ENCODE measurements at regions not wholly inside any gene's neighbourhood (a gene's known extent, or its start where the extent isn't known, plus 50 kb on each side); places are given as distances from the start of the nearest gene placed in this dataset.
A peak's percentile ranks its signal among the peaks of the same experiment; 100 is the strongest.
"Not testable (repeated sequence)": the region's sequence is repeated elsewhere in the genome, so short reads cannot be mapped to it uniquely, and the experiment has no call there.

DNA sequence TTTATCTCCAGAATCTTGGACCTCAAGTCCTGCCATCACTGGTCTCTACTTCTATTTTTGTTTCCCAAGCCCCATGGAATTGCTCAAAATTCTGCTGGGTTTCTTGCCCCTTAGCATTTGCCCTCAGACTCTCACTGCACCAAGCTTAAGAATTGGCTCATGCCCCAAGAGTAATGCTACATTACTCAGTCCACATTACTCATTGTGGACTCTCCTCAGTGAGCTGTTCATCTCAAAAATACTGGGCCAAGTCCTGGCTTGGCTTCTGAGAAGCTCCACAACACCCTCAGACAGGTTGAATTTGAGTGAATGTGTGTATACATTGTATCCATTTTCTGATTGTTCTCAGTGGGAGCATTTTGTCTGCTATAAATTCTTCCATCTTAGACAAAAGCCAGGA, 364.4 kb upstream of the ARHGEF26 start:
- H3K36me3 ChIP-seq (replicated peaks), result no peaks in the 10 kb centered on the region
- H3K27me3 ChIP-seq (ENCODE audit: low read depth), result no peaks in the 10 kb centered on the region
- in situ Hi-C loops (cut with MboI; ENCODE audit: low sequenced_read_pairs), result loop anchor here (25.0 kb wide), 1 partner anchor 720 kb away; no protein-coding TSS in a partner anchor
- H3K4me1 ChIP-seq, result no peaks in the 10 kb centered on the region
- no peak for DNase-seq (ENCODE audit: low spot score in 2 of 2)
- H3K4me3 ChIP-seq, result no peak overlapping the region
- no peaks in the 10 kb centered on the region for H3K9me3 ChIP-seq

DNA sequence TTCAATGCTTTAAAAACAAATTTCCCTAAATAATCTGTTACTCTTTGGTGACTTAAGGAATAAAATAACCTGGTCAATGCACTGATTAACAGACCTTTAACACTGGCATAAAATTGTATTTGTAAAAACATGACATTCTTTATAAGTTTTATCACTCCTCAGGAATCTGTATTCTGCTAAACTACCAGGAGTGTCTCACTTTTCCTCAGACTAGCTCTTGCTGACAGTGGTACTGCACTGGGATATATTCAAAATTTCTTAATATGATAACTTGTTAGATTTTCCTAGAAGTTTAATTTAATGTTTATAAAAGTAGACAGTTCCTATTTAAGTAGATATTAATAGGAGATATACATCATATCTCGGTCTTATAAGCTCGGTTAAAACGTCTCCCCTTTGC, 363.4 kb upstream of the ARHGEF26 start:
- Histone ChIP-seq H3K36me3 (replicated peaks) (no peaks in the 10 kb centered on the region), H3K9me3 (no peaks in the 10 kb centered on the region), H3K4me3 (no peak overlapping the region), H3K27me3 (ENCODE audit: low read depth) (no peaks in the 10 kb centered on the region), H3K4me1 (no peaks in the 10 kb centered on the region)
- DNase-seq (ENCODE audit: low spot score in 2 of 2), result no peak
- in situ Hi-C loops (cut with MboI; ENCODE audit: low sequenced_read_pairs), result loop anchor here (25.0 kb wide), 1 partner anchor 721 kb away; no protein-coding TSS in a partner anchor

DNA sequence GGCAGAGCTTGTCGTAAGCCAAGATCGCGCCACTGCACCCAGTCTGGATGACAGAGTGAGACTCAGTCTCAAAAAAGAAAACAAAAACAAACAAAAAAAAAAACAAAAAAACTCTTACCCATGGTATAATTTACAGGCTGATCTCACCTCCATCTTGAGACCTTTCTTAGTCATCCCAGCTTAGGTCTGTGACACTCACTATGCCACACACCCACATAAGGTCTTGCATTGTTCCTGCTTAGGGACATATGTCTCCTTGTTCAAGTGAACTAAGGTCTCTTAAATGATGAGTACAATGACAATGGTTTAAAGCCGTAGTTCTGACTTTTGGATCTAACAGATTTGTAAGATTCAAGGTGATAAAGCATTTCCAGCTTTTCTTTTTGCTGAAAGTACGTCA, 360.2 kb upstream of the ARHGEF26 start:
- Histone ChIP-seq H3K4me1 (no peaks in the 10 kb centered on the region), H3K36me3 (replicated peaks) (no peaks in the 10 kb centered on the region), H3K4me3 (no peak overlapping the region), H3K27me3 (ENCODE audit: low read depth) (no peaks in the 10 kb centered on the region), H3K9me3 (no peaks in the 10 kb centered on the region)
- no peak for DNase-seq (ENCODE audit: low spot score in 2 of 2)
- in situ Hi-C loops (cut with MboI; ENCODE audit: low sequenced_read_pairs), result loop anchor here (25.0 kb wide), 1 partner anchor 724 kb away; no protein-coding TSS in a partner anchor

DNA sequence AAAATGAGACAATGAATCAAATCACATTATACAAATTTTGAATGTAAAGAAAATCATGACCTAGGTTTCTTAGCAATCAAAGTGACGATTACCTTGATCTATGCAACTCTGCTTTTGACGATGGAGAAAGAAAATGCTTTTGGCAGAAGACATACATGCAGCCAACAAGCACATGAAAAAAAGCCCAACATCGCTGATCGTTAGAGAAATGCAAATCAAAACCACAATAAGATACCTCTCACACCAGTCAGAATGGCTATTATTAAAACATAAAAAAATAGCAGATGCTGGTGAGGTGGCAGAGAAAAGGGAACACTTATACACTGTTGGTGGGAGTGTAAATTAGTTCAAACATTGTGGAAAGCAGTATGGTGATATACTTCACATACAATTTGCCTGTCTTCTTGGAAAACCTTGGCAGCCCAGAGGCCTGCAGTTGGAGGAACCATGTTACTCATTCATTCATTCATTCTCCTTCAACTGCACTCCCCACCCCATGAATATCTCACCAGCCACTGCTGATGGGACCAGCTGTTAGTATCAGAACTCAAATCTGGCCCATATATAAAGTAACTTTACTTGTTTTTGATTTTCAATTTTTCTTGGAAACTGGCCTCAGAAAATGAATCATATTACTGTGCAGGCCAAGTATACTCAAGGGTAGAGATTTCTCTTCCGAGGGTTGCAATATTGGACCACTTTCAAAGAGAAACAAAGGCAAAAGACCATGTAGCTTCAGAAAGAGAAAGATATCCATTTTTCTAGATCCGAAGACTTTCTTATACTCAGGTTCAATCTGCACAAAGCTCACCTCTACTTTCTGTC, 358.6 kb upstream of the ARHGEF26 start:
- H3K27me3 ChIP-seq (ENCODE audit: low read depth), result no peaks in the 10 kb centered on the region
- DNase-seq (ENCODE audit: low spot score in 2 of 2), result no peak
- in situ Hi-C loops (cut with MboI; ENCODE audit: low sequenced_read_pairs), result loop anchor here (25.0 kb wide), 1 partner anchor 725 kb away; no protein-coding TSS in a partner anchor
- H3K9me3 ChIP-seq, result no peaks in the 10 kb centered on the region
- H3K36me3 ChIP-seq (replicated peaks), result no peaks in the 10 kb centered on the region
- no peak overlapping the region for H3K4me3 ChIP-seq
- H3K4me1 ChIP-seq, result no peaks in the 10 kb centered on the region

DNA sequence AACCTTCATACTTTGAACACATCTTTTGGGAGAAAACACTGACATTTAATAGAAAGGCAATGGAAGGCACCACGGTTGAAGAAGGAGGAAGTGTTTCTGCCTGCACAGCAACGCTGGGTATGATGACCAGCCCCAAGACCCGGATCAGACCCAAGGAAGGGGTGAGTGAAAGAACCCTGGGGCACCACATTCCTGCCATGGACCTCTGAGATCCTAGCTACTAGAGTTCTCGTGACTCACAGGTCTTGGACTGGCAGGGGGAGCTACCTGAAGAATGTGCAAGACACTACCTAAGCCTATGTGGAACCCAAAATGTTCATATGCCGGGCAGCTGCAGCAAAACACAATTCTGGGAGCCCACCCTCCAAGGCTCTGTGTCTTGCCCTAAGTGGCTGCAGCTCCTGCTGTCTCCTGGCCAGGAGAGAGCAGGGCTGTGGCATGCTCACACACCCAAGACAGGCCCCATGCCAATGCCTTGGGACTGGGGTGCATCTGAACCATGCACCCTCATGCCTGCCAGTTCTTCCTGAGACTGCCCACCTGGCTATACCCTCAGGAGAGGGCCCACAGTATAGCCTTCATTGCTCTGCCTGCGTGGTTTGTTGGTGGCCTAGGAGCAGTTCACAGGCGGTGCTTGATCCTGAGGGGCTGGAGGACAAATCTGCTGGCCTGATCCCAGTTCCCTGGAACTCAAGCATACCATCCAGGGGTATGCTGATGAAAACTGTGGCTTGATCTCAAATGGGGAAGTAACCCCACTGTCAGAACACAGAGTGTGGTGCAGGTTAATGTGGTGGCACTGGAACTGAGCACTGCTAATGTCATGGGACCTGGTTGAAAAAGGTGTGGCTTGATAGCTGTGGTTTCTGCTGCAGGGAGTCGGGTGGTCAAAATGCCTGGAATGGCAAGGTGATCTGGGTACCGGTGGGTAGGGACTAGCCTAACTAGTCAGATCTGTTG, 353.3 kb upstream of the ARHGEF26 start:
- Histone ChIP-seq H3K4me1 (no peaks in the 10 kb centered on the region), H3K9me3 (no peaks in the 10 kb centered on the region), H3K36me3 (replicated peaks) (no peaks in the 10 kb centered on the region), H3K4me3 (no peak overlapping the region), H3K27me3 (ENCODE audit: low read depth) (no peaks in the 10 kb centered on the region)
- in situ Hi-C loops (cut with MboI; ENCODE audit: low sequenced_read_pairs), result loop anchor here (25.0 kb wide), 1 partner anchor 731 kb away; no protein-coding TSS in a partner anchor
- DNase-seq (ENCODE audit: low spot score in 2 of 2), result no peak

DNA sequence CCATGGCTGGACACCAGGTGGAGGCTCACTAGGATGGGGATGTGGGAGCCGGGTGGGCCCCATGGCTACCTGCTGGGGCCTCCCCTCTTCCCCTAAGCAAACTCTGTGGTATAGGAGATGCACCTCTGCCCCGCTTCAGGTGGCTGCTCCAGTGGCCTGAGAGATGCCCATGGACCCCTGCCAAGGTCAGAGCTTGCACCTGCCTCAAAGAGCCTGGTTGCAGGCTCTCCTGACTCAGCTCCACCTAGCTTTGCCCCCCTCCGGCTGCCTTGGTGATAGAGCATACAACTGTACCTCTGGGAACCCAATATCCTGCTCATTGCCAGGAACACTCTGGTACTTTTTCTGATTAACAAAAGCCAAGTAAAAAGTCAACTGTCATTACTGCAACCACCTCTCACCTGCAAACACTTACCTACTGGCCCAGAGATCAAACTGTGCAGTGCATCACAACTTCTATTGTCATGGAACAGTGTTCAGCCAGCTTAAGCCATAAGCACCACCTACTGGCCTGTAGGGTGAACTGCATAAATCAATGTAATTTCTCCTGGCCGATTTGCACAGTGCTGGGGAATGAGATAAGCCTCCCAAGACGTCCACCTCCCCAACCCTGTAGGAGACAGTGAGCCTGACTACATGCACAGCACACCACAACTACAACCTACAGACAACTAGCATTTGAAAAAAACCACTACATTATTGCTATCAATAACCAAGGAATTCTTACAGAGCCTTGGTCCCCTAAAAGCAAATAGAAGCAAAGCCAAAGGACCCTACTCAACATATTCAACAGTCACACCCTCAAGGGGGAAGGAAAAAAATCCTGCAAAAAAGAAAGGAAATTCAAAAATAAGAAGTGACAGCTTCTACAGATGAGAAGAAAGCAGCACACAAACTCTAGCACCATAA, 352.4 kb upstream of the ARHGEF26 start:
- DNase-seq (ENCODE audit: low spot score in 2 of 2), result peak; percentile 60 to 61
- H3K36me3 ChIP-seq (replicated peaks), result no peaks in the 10 kb centered on the region
- no peaks in the 10 kb centered on the region for H3K4me1 ChIP-seq
- in situ Hi-C loops (cut with MboI; ENCODE audit: low sequenced_read_pairs), result loop anchor here (25.0 kb wide), 1 partner anchor 732 kb away; no protein-coding TSS in a partner anchor
- no peak overlapping the region for H3K4me3 ChIP-seq
- no peaks in the 10 kb centered on the region for H3K27me3 ChIP-seq (ENCODE audit: low read depth)
- H3K9me3 ChIP-seq, result no peaks in the 10 kb centered on the region

DNA sequence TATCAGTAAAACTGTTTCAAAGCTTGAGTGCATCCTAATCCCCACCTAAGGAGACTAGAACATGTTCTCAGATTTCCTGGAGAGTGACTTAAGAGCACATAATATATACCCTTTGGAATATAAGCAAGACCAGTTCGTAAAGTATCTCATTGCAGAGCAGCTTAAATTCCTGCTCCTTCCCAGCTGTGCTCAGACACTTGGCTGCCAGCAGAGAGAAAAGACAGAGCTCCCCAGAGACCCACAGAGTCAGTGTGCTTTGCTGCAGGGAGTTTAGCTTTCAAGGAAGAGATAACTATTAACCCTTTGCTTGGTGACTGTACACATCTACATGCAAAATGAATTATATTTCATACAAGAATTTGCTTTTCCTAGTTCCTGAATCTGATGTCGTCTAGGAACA, 338.1 kb upstream of the ARHGEF26 start:
- in situ Hi-C loops (cut with MboI; ENCODE audit: low sequenced_read_pairs), result no loop called here
- H3K9me3 ChIP-seq, result no peaks in the 10 kb centered on the region

DNA sequence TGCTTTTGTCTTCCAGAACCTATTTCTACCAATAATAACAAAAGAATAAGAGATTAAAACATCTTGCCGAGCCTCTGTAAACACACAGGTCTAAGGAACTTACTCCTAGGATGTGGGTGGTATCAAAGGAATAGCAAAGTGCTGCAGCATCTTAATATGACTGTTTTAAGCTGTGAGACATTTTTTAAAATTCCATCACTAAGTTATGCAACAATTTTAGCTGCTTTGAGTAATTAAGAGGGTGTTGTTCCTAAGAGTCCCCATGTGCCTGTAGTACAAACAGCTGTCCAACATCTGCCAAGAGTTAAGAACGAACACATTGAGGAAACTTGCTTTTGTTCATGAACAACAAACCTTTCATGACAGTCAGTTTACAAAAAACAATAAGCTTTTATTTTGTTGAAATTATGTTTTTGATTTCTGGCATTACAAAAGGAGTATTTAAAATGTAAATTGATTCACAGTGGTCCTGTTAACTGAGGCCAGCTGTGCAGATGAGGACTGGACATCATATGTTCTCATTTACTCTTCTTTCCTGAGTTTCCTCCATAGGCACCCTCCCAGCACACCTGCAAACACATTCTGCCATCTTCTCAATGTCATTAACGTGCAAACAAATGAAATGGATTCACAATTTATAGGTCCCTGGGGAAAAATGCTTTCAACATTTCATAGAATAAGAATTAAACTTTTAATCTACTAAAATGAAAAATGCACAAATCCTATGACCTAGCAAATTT, 337.3 kb upstream of the ARHGEF26 start:
- peaks cover 8% of the 10 kb centered on the region for H3K4me1 ChIP-seq
- in situ Hi-C loops (cut with MboI; ENCODE audit: low sequenced_read_pairs), result no loop called here
- no peak for DNase-seq (ENCODE audit: low spot score in 2 of 2)
- H3K27me3 ChIP-seq (ENCODE audit: low read depth), result no peaks in the 10 kb centered on the region
- no peak overlapping the region for H3K4me3 ChIP-seq
- no peaks in the 10 kb centered on the region for H3K36me3 ChIP-seq (replicated peaks)
- H3K9me3 ChIP-seq, result no peaks in the 10 kb centered on the region

More for the DNA sequence above, 338.1 kb upstream of the ARHGEF26 start:
- Histone ChIP-seq H3K4me3 (no peak overlapping the region), H3K36me3 (replicated peaks) (no peaks in the 10 kb centered on the region), H3K4me1 (peaks cover 8% of the 10 kb centered on the region), H3K27me3 (ENCODE audit: low read depth) (no peaks in the 10 kb centered on the region)
- peak in 1 of 2 experiments; percentile 36 for DNase-seq (ENCODE audit: low spot score in 2 of 2)

DNA sequence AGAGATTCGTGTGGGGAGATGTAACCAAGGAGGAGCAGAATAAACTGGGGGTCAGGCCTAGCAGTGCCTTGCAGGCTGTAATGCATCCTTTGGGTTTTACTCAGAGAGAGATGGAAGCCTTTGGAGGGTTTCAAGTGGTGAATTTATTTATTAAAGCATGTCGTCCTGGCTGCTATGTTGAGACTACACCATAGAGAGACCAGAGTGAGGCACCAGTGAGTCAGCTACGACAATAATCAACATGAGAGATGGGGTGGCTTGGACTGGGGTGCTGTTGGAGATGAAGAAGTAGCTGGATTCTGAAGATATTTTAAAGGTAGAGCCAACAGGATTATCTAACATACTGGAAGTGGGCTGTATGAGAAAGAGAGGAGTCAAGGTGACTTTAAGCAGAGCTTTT, 335.3 kb upstream of the ARHGEF26 start:
- Histone ChIP-seq H3K9me3 (no peaks in the 10 kb centered on the region), H3K4me3 (no peak overlapping the region), H3K36me3 (replicated peaks) (no peaks in the 10 kb centered on the region), H3K4me1 (peaks cover 8% of the 10 kb centered on the region), H3K27me3 (ENCODE audit: low read depth) (no peaks in the 10 kb centered on the region)
- in situ Hi-C loops (cut with MboI; ENCODE audit: low sequenced_read_pairs), result no loop called here
- no peak for DNase-seq (ENCODE audit: low spot score in 2 of 2)

DNA sequence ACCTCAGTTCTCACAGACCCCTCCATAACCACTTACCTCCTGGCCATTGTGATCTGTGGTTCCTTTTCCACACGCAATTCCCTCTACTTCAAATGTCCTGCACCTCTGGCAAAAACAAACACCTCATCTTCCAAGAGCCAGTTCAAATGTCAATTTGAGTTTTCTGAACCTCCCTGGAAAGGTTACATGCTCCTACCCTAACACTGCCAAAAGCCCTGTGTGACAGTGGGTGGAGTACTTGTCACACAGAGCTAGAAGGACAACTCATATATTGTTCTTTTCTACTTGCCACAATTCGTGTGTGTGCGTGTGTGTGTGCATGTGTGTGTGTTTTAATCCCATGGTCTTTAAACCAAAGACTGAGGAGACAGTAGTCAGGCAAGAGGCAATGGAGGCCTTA, 331.8 kb upstream of the ARHGEF26 start:
- Histone ChIP-seq H3K27me3 (ENCODE audit: low read depth) (no peaks in the 10 kb centered on the region), H3K36me3 (replicated peaks) (no peaks in the 10 kb centered on the region), H3K9me3 (no peaks in the 10 kb centered on the region), H3K4me1 (no peaks in the 10 kb centered on the region; the same call in 1 of the 2 replicates), H3K4me3 (no peak overlapping the region)
- in situ Hi-C loops (cut with MboI; ENCODE audit: low sequenced_read_pairs), result no loop called here
- no peak for DNase-seq (ENCODE audit: low spot score in 2 of 2)

DNA sequence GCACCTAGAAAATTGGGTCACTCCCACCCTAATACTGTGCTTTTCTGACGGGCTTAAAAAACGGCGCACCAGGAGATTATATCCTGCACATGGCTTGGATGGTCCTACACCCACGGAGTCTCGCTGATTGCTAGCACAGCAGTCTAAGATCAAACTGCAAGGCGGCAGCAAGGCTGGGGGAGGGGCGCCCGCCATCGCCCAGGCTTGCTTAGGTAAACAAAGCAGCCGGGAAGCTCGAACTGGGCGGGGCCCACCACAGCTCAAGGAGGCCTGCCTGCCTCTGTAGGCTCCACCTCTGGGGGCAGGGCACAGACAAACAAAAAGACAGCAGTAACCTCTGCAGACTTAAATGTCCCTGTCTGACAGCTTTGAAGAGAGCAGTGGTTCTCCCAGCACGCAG, 324.1 kb upstream of the ARHGEF26 start:
- H3K4me3 ChIP-seq; H3K36me3 ChIP-seq (replicated peaks); in situ Hi-C loops (cut with MboI; ENCODE audit: low sequenced_read_pairs); H3K9me3 ChIP-seq; H3K4me1 ChIP-seq; H3K27me3 ChIP-seq (ENCODE audit: low read depth): not testable (repeated sequence)
- peak in 1 of 2 experiments; percentile 81 for DNase-seq (ENCODE audit: low spot score in 2 of 2)

DNA sequence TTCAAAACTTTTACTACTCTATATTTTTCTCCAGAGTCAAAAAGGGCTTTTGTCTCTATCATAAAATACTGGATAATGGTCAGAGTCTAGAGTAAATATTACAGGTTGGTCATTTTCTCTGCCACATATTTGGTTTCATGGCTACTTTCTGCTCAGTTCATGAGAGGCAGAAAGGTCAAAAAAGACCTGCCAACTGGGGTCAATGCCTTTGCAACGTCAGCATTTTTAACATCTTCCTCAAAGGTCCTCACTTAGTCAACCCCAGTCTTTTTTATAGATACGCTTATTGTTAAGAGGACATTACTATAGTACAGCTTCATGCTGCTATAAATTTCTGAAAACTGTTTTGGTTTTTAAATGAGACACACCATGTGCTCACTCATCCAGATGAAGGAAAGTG, 312.1 kb upstream of the ARHGEF26 start:
- no peak for DNase-seq (ENCODE audit: low spot score in 2 of 2)
- H3K27me3 ChIP-seq (ENCODE audit: low read depth), result no peaks in the 10 kb centered on the region
- no peaks in the 10 kb centered on the region for H3K36me3 ChIP-seq (replicated peaks)
- H3K4me3 ChIP-seq, result no peak overlapping the region
- H3K9me3 ChIP-seq, result no peaks in the 10 kb centered on the region
- in situ Hi-C loops (cut with MboI; ENCODE audit: low sequenced_read_pairs), result no loop called here
- no peaks in the 10 kb centered on the region for H3K4me1 ChIP-seq

All from HAP-1 (cell line).